GM19239 (cell line): ENCODE measurements at regions not wholly inside any gene's neighbourhood (a gene's known extent, or its start where the extent isn't known, plus 50 kb on each side); places are given as distances from the start of the nearest gene placed in this dataset.

ENCODE experiments used
- DNase-seq: peaks from one replicate; pipeline ENCODE4 v3.0.0; 2011; ENCODE audit warnings: low spot score; ENCODE audit not compliant: insufficient read length
- FAIRE-seq: peaks from 2 replicates; lab custom pipeline; 2011; peaks lifted over from hg19 to GRCh38; lab: Jason Lieb, UNC

DNA sequence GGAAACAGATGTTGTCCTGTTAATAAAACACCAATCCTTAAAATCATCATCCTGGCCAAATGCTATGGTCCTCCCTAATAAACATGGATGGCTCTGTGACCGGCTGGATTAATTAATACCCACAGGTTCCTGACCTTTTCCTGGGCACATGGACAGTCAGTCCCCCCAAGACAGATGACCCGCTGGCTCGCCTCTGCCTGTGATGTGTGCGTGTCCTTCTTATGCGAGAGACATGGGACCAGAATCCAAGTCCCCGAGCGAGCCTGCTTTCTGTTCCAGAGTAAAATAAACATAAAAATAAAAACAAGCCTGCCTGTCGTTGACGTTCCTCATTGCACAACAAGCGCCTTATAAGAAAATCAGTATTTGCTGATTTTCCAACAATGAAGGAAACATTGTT is 378.3 kb upstream of the TSHZ3 start:
- no peak for DNase-seq
- FAIRE-seq, result no peak

DNA sequence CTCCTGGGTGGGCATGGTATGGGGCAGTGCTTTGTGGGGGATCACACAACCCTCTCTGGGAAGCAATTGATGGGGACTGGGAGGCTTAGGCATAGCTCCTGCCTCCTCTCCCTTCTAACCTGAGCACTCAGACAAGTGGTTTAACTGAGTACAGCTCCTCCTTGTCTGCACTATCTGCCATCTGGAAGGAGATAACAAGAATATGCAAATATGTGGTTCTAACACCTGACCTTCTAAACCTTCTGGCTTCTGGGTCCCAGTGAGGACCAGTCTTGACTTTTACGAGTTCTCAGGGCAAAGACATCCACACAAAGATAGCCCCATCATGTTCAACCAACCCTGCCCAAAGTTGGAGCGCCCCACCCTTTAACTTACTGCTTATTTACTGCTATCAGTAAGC is 381.0 kb upstream of the TSHZ3 start:
- FAIRE-seq (no peak), DNase-seq (no peak)

DNA sequence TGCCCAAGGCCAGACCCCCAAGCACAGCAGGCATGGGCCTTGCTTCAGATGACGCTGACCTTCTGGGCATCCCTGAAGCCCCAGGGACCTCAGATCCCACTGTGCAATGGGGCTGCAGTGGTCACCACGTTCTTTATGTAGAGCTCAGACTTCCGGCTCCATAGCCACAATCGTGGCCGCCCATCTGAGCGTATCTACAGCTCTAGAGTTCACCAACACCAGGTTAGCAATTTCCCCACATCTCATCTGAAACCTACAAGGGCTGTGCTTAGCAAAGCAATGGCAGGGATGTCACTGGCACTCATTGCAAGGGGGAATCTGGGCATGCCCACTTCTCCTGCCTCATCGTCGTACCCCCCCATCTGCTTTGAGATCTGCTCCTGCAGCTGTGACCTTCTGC is 384.4 kb upstream of the TSHZ3 start:
- DNase-seq (no peak), FAIRE-seq (no peak)

DNA sequence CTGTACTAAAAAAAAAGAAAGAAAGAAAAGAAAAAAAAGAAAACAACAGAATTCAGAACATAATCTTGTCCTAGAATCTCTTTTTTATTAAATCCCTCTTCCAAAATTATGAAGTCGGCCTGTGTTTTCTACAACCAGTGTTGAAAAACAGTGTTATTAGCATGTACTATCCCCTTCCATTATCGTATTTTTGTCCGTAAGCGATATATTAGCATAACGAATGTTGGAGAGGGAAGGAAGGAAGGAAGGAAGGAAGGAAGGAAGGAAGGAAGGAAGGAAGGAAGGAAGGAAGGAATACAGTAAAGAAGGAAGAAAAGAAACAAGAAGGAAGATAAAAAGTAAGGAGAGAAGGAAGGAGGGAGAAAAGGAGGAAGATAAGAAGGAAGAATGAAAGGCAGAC is 393.0 kb upstream of the TSHZ3 start:
- FAIRE-seq (no peak), DNase-seq (no peak)

DNA sequence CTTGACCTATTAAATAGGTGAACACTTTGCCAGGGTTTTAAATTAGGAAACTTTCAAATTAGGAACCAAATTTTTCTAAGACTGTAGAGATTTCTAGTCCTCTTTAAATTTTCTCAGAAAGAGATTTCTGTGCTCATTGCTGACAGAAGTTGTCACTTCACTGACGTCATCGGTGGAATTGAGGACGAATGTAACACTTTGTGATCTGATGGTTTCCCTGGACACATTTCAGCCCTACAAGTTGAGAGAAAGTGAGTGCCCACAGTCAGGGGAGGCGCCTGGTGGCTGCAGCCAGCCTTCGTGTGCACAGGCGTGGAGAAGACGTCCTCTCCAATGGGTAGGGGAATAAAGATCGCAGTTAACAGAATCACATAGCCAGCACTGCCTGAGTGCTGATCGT is 396.5 kb upstream of the TSHZ3 start:
- no peak for DNase-seq
- FAIRE-seq, result no peak

DNA sequence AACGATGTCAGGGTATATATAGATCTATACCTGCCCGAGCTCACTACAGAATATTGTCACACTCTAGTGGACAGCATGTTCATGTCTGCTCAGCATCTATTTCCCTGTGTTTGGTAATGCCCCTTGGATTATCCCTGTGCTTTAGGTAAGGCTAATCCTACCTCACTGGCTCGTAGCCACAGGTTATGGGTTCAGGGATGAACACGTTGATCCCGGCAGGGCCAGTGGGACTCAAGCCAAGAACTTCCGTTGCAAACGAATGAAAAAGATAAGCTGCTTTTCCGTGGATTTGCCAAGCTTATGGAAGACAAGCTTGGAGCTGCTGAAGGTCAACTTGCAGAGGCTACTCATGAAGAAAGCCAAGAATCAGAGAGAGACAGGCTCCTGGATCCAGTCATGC is 400.0 kb upstream of the TSHZ3 start:
- DNase-seq, result no peak
- FAIRE-seq, result no peak

DNA sequence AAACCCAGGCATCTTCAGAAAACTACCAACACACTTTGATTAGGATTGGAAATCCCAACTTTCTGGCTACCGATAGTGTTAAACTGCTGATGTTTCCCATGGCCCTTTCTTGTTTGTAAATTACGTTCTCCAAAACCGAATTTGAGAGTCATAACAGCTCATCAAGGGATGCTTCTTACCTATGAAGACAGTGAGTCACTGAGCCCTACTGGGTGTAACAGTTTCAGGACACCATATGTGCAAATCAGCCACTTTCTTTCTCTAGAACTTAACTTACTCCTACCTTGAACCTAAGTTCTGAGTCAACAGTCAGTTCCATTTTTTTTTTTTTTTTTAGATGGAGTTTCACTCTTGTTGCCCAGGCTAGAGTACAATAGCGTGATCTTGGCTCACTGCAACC is 410.1 kb upstream of the TSHZ3 start:
- DNase-seq, result no peak
- no peak for FAIRE-seq

DNA sequence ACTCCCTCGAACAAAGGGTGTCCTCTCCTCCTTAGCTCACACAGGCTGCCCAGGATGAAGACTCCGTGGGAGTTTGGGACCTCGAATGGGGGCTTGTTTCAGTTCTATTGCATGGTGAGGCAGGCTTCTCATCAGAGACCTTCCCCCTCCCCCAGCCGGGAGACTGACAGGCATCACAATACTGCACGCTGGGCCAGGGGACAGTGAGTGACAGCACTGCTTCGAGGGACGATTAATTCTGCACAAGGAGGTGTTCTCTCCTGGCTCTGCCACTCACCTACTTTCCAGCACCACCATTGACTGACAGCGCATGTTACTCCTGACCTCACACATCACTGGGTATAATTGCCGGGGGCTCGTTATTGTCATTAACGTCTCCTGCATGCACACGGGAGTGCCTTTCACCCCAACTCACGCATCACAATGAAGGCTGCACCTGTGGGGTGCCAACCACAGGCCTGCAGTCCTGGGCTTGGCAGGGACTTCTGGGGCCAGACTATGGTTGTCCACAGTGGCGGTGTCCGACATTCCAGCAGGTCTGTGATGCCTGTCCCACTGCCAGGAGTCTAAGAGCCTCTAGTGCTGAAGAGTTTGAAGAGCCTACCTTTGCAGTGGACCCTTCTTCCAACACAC is 412.2 kb upstream of the TSHZ3 start:
- FAIRE-seq, result no peak

DNA sequence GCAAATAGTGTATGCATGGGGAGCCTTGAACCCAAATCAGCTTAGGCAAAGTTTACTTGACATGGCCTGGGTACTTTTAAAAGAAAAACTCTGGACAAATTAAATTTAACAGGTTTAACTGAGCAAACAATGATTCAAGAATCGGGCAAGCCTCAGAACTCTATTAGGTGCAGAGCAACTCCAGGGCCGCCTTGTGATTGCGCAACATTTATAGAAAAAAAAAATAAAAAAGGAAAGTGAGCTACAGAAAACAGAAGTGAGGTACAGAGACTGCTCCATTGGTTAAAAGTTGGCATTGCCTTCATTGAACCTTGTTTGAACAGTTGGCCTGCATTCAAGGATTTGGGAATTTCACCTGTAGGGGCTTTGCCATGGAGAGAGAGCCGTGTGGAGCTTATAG is 421.0 kb upstream of the TSHZ3 start:
- FAIRE-seq (no peak), DNase-seq (no peak)

More for the DNA sequence above, 412.2 kb upstream of the TSHZ3 start:
- no peak for DNase-seq

DNA sequence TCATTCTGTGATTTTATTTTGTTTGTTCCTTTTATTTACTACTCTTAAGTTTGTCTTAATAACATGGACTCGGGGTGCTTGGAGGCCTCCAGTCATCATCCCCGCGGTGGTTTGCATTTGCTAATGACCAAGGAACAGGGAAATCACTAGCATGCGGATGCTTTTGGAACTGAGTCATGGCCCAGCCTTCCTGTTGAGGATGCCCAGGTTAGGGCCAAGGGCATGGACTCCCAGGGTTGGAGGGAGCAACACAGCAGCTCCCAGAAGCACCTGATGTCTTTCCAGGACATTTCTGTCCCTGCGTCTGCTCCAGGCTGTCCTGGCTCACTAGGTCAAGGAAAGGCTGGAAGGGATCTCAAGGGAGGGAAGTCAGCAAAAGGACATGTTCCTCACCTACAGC is 423.7 kb upstream of the TSHZ3 start:
- FAIRE-seq (no peak), DNase-seq (no peak)

DNA sequence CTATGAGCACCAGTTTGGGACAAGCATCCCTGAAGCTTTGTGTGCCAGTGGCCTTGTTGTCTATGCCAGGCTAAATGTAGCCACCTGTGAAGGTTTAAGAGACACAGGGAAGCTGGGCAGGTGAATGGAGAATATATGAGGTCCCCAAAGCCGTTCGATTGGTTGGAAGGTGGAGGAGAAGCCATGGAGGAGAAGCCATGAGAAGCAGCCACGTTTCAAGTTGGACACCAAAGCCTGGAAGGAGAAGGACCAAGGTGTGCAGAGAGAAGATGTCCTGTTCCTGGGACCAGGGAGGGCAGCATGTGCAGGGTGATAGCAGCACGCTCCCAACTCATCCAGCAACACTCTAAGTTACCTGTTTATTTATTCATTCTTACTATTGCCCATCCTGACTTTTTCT is 432.3 kb upstream of the TSHZ3 start:
- DNase-seq (no peak), FAIRE-seq (no peak)

DNA sequence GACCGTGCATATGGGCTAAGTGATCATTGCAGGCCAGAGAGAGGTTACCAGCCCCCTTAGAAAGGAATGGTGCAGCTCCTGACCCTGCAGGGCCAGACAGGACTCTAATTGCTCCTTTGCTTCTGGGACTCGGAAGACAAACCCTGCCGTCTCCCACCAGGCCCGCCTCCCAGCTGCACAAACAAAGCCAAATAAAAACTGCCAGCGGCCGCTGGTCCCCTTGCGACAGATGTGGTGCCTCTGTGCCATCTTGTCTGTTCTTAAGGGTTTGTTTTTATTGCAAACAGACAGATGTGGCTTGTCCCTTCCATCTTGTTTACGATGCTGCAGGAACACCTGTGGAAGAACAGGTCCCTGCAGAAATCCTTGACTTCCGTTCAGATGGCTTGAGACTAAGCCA is 434.4 kb upstream of the TSHZ3 start:
- DNase-seq, result no peak

DNA sequence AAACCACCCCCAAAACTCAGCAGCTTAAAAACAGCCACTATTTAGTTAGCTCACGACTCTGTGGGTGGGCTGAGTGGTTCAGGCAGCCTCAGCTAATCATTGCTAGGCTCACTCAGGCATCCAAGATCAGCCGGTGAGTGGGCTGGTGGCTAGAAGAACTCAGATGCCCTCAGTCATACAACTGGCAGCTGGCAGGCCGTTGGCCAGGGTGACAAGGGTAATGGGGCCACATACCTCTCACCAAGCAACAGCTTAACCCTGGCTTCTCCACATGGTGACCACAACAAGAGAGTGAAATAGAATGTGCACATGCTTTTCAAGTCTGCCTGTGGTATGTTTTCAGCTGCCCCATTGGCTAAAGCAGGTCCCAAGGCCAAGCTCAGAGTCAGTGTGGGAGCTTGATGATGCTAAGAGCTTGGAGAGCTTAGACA is 435.4 kb upstream of the TSHZ3 start:
- no peak for DNase-seq
- no peak for FAIRE-seq

More for the DNA sequence above, 434.4 kb upstream of the TSHZ3 start:
- no peak for FAIRE-seq

DNA sequence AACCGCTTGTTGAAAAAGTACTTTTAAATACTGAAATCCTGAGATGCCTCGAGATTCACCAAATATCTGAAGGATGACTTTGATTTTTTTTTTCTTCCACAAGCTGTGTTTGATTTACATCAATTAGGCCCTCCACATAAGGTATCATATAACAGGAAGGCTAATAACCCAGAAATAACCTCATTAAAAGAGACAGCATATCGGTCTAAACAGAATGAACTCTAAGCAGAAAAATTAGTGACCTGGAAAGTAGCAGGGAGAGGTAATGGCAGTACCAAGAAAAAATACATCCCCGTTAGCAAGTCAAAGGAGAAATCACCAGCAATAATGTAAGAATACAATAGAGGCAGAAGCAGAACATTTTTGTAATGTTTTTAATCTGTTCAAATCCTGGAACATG is 452.4 kb upstream of the TSHZ3 start:
- no peak for DNase-seq
- no peak for FAIRE-seq

DNA sequence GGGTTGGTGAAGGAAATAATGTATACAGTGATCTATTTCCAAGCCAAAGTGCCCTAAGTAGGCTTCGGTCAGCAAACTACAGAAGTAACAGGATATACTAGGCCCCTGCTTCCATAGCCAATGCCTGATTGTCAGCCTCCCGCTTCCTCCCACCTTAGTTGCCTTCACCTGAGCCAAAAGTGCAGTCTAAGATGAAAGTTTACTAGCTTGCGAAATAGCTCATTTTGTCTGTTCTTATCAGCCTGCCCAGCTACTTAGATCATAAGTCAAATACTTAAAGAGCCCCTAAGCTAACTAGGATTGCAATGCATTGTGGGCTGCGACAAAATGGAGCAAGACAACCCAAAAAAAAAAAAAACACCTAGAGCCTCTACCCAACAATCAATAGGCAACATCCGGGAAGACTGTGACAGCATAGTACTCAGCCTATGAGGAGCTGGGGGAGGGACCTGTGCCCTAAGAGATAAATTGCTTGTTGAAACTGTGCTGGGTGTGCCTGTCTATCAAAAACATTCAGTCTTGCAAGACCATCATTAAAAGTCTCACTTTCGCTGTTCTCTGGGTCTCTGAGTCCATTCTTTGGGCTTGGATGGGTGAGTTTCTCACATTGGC is 454.7 kb upstream of the TSHZ3 start:
- DNase-seq, result no peak
- FAIRE-seq, result no peak

DNA sequence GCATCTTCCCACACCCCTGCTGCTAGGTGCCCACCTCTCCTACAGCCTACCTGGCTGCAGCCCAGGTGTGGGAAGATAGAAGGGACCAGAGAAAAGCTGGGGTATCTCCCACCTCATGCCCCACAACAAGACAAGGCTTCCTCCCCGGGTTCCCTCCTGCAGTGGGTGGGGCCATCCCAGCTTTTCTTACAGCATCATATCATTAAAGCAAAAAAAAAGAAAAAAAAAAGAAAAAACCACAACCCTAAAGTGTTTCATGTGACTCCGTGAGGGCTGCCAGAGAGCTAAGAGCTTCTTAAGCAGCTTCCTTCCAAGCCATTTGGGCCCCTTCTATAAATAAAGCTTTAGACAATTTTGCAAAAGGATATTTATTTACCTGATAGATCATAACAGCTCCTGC is 455.4 kb upstream of the TSHZ3 start:
- FAIRE-seq (no peak), DNase-seq (no peak)

DNA sequence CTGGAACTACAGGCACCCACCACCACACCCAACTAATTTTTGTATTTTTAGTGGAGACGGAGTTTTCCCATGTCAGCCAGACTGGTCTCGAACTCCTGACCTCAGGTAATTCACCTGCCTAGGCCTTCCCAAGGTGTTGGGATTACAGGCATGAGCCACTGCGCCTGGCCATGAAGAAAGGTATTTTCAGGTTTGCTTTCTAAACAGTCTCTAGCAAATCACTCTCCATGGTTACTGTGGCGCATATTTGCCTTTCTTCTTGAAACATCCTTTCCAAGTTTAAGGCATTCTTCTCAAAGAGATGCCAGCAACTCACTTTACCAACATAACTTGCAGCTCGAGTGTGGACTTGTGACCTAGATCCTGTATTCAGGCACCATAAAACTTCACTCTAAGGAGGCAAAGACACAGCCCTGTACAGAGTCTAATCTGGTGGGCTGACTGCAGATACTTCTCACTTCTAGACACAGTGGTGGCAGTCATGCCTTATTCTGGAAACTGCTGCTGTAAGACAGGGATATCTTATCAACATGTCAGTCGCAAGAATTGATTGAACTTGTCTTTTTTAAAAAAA is 461.4 kb upstream of the TSHZ3 start:
- no peak for FAIRE-seq
- DNase-seq, result no peak

DNA sequence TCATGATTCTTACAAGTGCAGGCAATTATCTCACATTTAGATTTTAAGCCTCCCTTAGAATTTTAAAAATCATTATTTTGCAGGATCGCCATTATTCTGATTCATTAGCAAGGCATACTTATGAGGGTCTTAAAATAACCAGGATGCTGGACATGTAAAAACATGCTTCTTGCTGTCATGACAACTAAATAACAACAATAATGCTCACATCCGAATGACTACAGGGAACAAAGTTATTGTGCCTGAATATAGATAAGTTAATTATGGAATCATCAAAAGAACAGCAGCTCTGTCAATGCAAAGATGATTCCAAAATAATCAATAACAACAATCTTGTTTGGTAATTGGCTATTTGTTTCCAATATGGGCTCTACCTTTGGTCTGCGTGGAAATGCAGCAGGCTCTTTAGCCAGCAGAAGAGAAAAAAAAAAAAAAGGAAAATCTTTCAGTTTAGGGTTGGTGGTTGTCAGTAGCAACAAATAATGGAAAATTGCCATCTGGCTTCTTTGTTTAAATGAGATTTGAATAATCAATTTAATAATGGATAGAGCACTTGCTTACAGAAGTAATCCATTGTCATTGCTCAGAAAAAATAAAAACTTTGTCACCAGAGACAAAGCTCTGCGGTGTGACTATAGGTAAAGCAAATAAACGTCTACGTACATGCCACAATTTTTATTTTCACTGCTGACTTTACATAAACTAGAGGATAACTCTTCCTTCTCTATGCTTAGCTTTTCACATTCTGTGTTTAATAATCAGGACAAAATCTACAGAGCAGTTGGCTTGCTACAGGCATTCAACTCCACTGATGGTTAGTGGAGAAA is 468.9 kb upstream of the TSHZ3 start:
- FAIRE-seq (no peak), DNase-seq (no peak)

DNA sequence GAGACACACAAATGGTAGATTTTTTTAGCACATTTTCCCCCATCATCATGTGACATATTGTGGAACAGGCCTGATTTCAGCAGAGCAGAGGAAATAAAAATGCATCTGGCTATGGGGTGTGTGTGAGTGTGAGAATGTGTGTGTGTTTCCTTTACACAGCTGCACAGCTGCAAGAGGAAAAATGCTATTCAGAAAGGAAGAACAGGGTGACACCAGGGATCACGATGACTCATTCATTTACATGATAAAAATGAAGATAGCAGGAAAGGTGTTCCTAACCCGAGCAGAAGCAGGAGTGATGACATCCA is 469.5 kb upstream of the TSHZ3 start:
- FAIRE-seq, result no peak
- DNase-seq, result no peak

DNA sequence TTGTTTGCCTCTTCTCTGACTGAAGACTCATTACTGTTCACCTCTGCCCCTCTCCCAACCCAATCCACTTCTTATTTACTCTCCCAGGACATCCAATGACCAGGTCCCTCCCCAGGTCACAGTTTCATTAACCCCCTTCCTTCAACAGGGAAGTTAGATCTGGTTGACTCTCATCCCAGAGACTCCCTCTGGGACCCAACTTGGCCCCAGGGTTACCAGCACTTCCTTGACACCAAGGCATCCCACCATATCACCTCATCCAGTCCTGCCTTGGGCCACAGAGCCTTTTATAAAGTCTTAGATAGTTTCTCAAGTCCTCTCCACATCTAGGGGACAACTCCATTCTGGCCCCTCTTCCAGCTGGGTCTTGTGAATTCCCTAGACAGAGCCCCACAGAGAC is 470.6 kb upstream of the TSHZ3 start:
- DNase-seq (no peak), FAIRE-seq (no peak)

DNA sequence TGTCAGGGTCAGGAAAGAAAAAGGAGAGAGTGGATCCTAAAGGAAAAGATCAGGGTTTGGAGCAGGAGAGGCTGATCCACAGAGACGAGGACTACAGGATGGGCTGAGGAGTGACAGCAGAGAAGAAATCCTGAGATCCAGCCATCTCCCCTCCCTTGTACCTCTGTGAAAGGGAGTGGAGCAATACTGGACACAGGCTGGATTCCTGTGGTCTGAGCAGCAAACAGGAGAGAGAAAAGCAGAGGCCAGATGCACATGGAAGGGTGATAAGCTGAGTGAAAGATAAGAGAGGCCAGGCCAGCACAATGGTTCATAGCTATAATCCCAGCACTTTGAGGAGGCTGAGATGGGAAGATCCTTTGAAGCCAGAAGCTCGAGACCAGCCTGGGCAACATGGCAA is 472.1 kb upstream of the TSHZ3 start:
- no peak for FAIRE-seq
- no peak for DNase-seq
